Thoracic aorta (tissue), 2 donors: ENCODE measurements at regions not wholly inside any gene's neighbourhood (a gene's known extent, or its start where the extent isn't known, plus 50 kb on each side); places are given as distances from the start of the nearest gene placed in this dataset.

Experiments used
- ATAC-seq: fragments of 150-250 bp; one replicate; pipeline ENCODE4 v1.8.0; 2017; ENCODE audit warnings: low read depth; ENCODE audit not compliant: insufficient number of reproducible peaks, low FRiP score
- DNase-seq: peaks from one replicate; pipeline ENCODE4 v3.0.0-alpha.2; 2020; ENCODE audit warnings: low spot score
- H3K27ac ChIP-seq, 2 donors: fragments of 200-600 bp; sonication (generic); 1 replicate in 1 of 2; 2 replicates in 1 of 2; pipeline ENCODE4 v1.5.1; 2016; ENCODE audit warnings: mild to moderate bottlenecking in 2 of 2, moderate library complexity in 2 of 2
- H3K27me3 ChIP-seq: fragments of 200-600 bp; sonication (generic); replicated peaks from 2 replicates; pipeline ENCODE4 v1.6.0; 2016; ENCODE audit warnings: mild to moderate bottlenecking; ENCODE audit not compliant: insufficient read depth
- H3K36me3 ChIP-seq: fragments of 200-600 bp; sonication (generic); one replicate; pipeline ENCODE4 v1.5.1; 2016
- H3K4me1 ChIP-seq, 2 donors: fragments of 200-600 bp; sonication (generic); 1 replicate in 1 of 2; 2 replicates in 1 of 2; pipeline versions ENCODE4 v1.5.1 to v1.6.0; 2016; ENCODE audit warnings: low read depth in 2 of 2, mild to moderate bottlenecking in 1 of 2; ENCODE audit not compliant: control insufficient read depth in 1 of 2
- H3K4me3 ChIP-seq: fragments of 200-600 bp; sonication (generic); 2 replicates; pipeline ENCODE4 v1.5.1; 2016; ENCODE audit warnings: mild to moderate bottlenecking
- H3K9me3 ChIP-seq: fragments of 200-600 bp; sonication (generic); 2 replicates; pipeline ENCODE4 v1.5.1; 2016
- CTCF ChIP-seq: fragments of 200-600 bp; sonication (generic); IDR thresholded peaks from one replicate; pipeline ENCODE4 v1.5.1; 2019; ENCODE audit warnings: antibody characterized with exemption

DNA sequence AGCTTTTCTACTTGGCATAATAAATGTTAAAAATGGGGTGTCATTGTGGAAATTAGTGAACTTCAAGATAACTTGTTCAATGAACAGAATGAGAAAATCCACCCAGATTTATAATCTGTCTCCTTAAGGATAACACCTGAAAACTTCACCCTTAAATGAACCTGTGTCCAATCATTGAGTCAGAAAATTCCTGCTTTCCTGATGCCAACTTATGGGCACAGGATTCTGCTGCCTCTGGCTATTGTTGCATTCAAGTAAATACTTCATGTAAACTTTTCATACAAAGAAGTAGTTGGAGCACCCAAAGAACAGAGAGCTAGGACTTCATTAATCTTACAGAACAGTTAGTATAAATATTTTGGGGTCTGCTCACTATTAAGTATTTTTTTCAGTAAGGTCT is 98.9 kb upstream of the PLEKHA5 start:
- Histone ChIP-seq H3K27ac (no peak overlapping the region), H3K4me1 (no peaks in the 10 kb centered on the region), H3K27me3 (no peaks in the 10 kb centered on the region), H3K9me3 (no peaks in the 10 kb centered on the region), H3K36me3 (no peaks in the 10 kb centered on the region), H3K4me3 (no peak overlapping the region)
- no peak for DNase-seq
- ATAC-seq = no peak
- no peak for TF ChIP-seq CTCF

DNA sequence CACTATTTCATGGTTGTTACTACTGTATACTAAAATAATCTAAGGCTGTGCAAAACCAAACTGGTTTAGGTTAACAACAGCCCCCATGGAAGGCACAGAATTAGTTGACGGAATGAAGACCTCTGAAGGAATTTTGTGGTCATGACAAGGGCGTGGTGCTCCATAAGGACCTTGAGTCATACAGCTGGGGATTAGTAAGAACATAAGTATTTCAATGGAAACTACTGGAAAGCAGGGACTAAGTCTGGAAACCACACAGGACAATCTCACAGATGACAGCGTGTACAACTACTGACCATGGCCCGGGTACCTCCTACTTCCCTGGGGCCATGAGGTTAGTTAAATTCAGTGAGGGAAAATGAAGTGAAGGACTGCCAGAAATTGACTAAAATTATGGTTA is 98.5 kb upstream of the PLEKHA5 start:
- Histone ChIP-seq H3K4me3 (no peak overlapping the region), H3K27me3 (no peaks in the 10 kb centered on the region), H3K4me1 (no peaks in the 10 kb centered on the region), H3K36me3 (no peaks in the 10 kb centered on the region), H3K27ac (no peak overlapping the region), H3K9me3 (no peaks in the 10 kb centered on the region)
- ATAC-seq (no peak), DNase-seq (no peak)
- TF ChIP-seq CTCF = no peak

DNA sequence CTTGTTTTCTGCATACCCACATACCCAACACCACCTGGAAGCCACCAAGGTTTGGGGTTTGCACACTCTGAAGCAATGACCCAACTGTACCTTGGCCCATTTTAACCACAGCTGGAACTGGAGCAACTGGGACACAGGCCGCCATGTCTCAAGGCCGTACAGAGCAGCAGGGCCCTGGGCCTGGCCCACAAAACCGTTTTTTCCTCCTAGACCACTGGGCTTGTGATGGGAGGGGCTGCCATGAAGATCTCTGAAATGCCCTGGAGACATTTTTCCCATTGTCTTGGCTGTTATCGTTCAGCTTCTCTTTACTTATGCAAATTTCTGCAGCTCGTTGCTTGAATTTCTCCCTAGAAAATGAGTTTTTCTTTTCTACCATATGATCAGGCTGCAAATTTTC is 96.7 kb upstream of the PLEKHA5 start:
- DNase-seq (no peak), ATAC-seq (no peak)
- Histone ChIP-seq H3K4me3 (no peak overlapping the region), H3K9me3 (no peaks in the 10 kb centered on the region), H3K36me3 (no peaks in the 10 kb centered on the region), H3K4me1 (no peaks in the 10 kb centered on the region), H3K27me3 (no peaks in the 10 kb centered on the region), H3K27ac (no peak overlapping the region)
- no peak for TF ChIP-seq CTCF

DNA sequence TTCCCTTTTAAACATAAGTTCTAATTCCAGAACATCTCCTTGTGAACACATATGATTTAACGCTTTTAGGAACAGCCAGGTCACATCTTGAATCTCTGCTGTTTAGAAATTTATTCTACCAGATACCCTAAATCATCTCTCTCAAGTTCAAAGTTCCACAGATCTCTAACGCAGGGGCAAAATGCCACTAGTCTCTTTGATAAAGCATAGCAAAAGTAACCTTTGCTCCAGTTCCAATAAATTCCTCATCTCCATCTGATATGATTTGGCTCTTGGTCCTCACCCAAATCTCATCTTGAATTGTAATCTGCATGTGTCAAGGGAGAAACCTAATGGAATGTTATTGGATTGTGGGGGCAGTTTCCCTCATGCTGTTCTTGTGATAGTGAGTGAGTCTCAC is 96.3 kb upstream of the PLEKHA5 start:
- TF ChIP-seq CTCF = no peak
- Histone ChIP-seq H3K36me3 (no peaks in the 10 kb centered on the region), H3K4me3 (no peak overlapping the region), H3K4me1 (no peaks in the 10 kb centered on the region), H3K27me3 (no peaks in the 10 kb centered on the region), H3K9me3 (no peaks in the 10 kb centered on the region), H3K27ac (no peak overlapping the region)
- ATAC-seq = no peak
- DNase-seq = no peak

GRCh38 chr12:19034937-19035336 is 94.6 kb upstream of the PLEKHA5 start:
- no peak overlapping the region for H3K4me3 ChIP-seq
- no peaks in the 10 kb centered on the region for H3K9me3 ChIP-seq
- no peak overlapping the region for H3K27ac ChIP-seq
- H3K27me3 ChIP-seq = no peaks in the 10 kb centered on the region
- no peaks in the 10 kb centered on the region for H3K36me3 ChIP-seq
- TF ChIP-seq CTCF = no peak
- DNase-seq (no peak), ATAC-seq (no peak)
- no peaks in the 10 kb centered on the region for H3K4me1 ChIP-seq
